ENCODE measurements at regions not wholly inside any gene's neighbourhood (a gene's known extent, or its start where the extent isn't known, plus 50 kb on each side); places are given as distances from the start of the nearest gene placed in this dataset.

GRCh38 chr3:187871848-187872247, 126.6 kb upstream of the BCL6 start:
- no peaks in the 10 kb centered on the region for H3K36me3 ChIP-seq
- no peak for DNase-seq
- TF ChIP-seq POLR2A (IDR thresholded peaks at IDR 0.05) (no peak), CTCF (IDR thresholded peaks at IDR 0.05) (no peak), EP300 (IDR thresholded peaks at IDR 0.05) (no peak)
- H3K4me1 ChIP-seq (ENCODE audit: insufficient read depth), result no peaks in the 10 kb centered on the region
- H3K9me3 ChIP-seq, result no peaks in the 10 kb centered on the region
- no peaks in the 10 kb centered on the region for H3K27me3 ChIP-seq
- H3K27ac ChIP-seq, result no peak overlapping the region
- no peak overlapping the region for H3K4me3 ChIP-seq
- 89 to 94% (median 93%) methylated on average over 1 of the region's 1 CpG for WGBS, 3 donors
- intact Hi-C loops (cut with DNase I), result no loop called here

- no peak overlapping the region for H3K27ac ChIP-seq
- TF ChIP-seq EP300 (IDR thresholded peaks at IDR 0.05), result no peak
- no peak for TF ChIP-seq POLR2A (IDR thresholded peaks at IDR 0.05)
- no peak for TF ChIP-seq CTCF (IDR thresholded peaks at IDR 0.05)
- DNase-seq, result no peak
- WGBS, 3 donors, result 84 to 100% (median 97%) methylated on average over 1 of the region's 1 CpG
- no peaks in the 10 kb centered on the region for H3K36me3 ChIP-seq
- no peaks in the 10 kb centered on the region for H3K4me1 ChIP-seq (ENCODE audit: insufficient read depth)
- H3K9me3 ChIP-seq, result no peaks in the 10 kb centered on the region
- intact Hi-C loops (cut with DNase I), result no loop called here
- H3K4me3 ChIP-seq, result no peak overlapping the region
- H3K27me3 ChIP-seq, result no peaks in the 10 kb centered on the region
Observed at GRCh38 chr3:187873843-187874242, 128.6 kb upstream of the BCL6 start.

GRCh38 chr3:187875863-187876262, 130.6 kb upstream of the BCL6 start:
- TF ChIP-seq POLR2A (IDR thresholded peaks at IDR 0.05) (no peak), EP300 (IDR thresholded peaks at IDR 0.05) (no peak), CTCF (IDR thresholded peaks at IDR 0.05) (no peak)
- no peaks in the 10 kb centered on the region for H3K9me3 ChIP-seq
- no peak for DNase-seq
- H3K36me3 ChIP-seq, result no peaks in the 10 kb centered on the region
- no peaks in the 10 kb centered on the region for H3K27me3 ChIP-seq
- no peak overlapping the region for H3K27ac ChIP-seq
- WGBS, 3 donors, result 91 to 95% (median 93%) methylated on average over 4 of the region's 4 CpGs
- no peak overlapping the region for H3K4me3 ChIP-seq
- H3K4me1 ChIP-seq (ENCODE audit: insufficient read depth), result no peaks in the 10 kb centered on the region
- intact Hi-C loops (cut with DNase I), result no loop called here

- Histone ChIP-seq H3K36me3 (no peaks in the 10 kb centered on the region), H3K27ac (no peak overlapping the region), H3K4me1 (ENCODE audit: insufficient read depth) (no peaks in the 10 kb centered on the region), H3K27me3 (no peaks in the 10 kb centered on the region), H3K9me3 (no peaks in the 10 kb centered on the region), H3K4me3 (no peak overlapping the region)
- no peak for DNase-seq
- TF ChIP-seq CTCF (IDR thresholded peaks at IDR 0.05), result no peak
- no peak for TF ChIP-seq POLR2A (IDR thresholded peaks at IDR 0.05)
- TF ChIP-seq EP300 (IDR thresholded peaks at IDR 0.05), result no peak
- intact Hi-C loops (cut with DNase I), result no loop called here
- 67 to 77% (median 71%) methylated on average over 4 of the region's 4 CpGs for WGBS, 3 donors
Observed at GRCh38 chr3:187878772-187879518, 133.7 kb upstream of the BCL6 start.
